Neural progenitor cell (in vitro differentiated cells): ENCODE measurements at regions not wholly inside any gene's neighbourhood (a gene's known extent, or its start where the extent isn't known, plus 50 kb on each side); places are given as distances from the start of the nearest gene placed in this dataset.

ENCODE experiments used
- DNase-seq: peaks from one replicate; pipeline ENCODE4 v3.0.0-alpha.2; 2016; ENCODE audit warnings: low spot score
- H2AFZ ChIP-seq: fragments of 200-600 bp; sonication (generic); replicated peaks from 2 replicates; pipeline ENCODE4 v1.6.1; 2016; ENCODE audit warnings: antibody characterized with exemption
- H3F3A ChIP-seq: fragments of 200-600 bp; sonication (generic); 2 replicates; pipeline ENCODE4 v1.6.1; 2016; ENCODE audit warnings: antibody characterized with exemption, low read depth
- H3K27ac ChIP-seq: fragments of 200-600 bp; sonication (generic); 2 replicates; pipeline ENCODE4 v1.5.1; 2016; ENCODE audit warnings: mild to moderate bottlenecking
- H3K27me3 ChIP-seq: fragments of 200-600 bp; sonication (generic); 2 replicates; pipeline ENCODE4 v1.6.1; 2016; ENCODE audit warnings: mild to moderate bottlenecking, moderate library complexity
- H3K36me3 ChIP-seq: fragments of 200-600 bp; sonication (generic); 2 replicates; pipeline ENCODE4 v1.5.1; 2016
- H3K4me1 ChIP-seq: fragments of 200-600 bp; sonication (generic); 2 replicates; pipeline ENCODE4 v1.6.1; 2016; ENCODE audit warnings: mixed run types
- H3K4me2 ChIP-seq: fragments of 200-600 bp; sonication (generic); 2 replicates; pipeline ENCODE4 v1.6.1; 2016
- H3K4me3 ChIP-seq: fragments of 200-600 bp; sonication (generic); 2 replicates; pipeline ENCODE4 v1.5.1; 2016
- H3K79me2 ChIP-seq: fragments of 200-600 bp; sonication (generic); 2 replicates; pipeline ENCODE4 v1.6.1; 2016; ENCODE audit warnings: low read depth
- H3K9ac ChIP-seq: fragments of 200-600 bp; sonication (generic); 2 replicates; pipeline ENCODE4 v1.6.1; 2016
- H3K9me3 ChIP-seq: fragments of 200-600 bp; sonication (generic); 2 replicates; pipeline ENCODE4 v1.5.1; 2016; ENCODE audit warnings: low read depth
- H4K20me1 ChIP-seq: fragments of 200-600 bp; sonication (generic); 2 replicates; pipeline ENCODE4 v1.6.1; 2016; ENCODE audit warnings: low read depth
- H3K27ac Mint-ChIP-seq: 3 replicates; pipeline ENCODE4 v1.8.0; 2021; ENCODE audit warnings: mixed read lengths
- H3K27me3 Mint-ChIP-seq: 2 replicates; pipeline ENCODE4 v1.8.0; 2022; ENCODE audit warnings: low read depth, mild to moderate bottlenecking, inconsistent platforms, moderate library complexity, mixed read lengths; ENCODE audit not compliant: insufficient read depth
- H3K36me3 Mint-ChIP-seq: 3 replicates; pipeline ENCODE4 v1.8.0; 2021; ENCODE audit warnings: mixed read lengths
- H3K4me1 Mint-ChIP-seq: 3 replicates; pipeline ENCODE4 v1.8.0; 2021; ENCODE audit warnings: mixed read lengths
- H3K4me3 Mint-ChIP-seq: 3 replicates; pipeline ENCODE4 v1.8.0; 2021; ENCODE audit warnings: mild to moderate bottlenecking, moderate library complexity, mixed read lengths
- H3K9me3 Mint-ChIP-seq: 3 replicates; pipeline ENCODE4 v1.8.0; 2020; ENCODE audit warnings: mixed read lengths
- CTCF ChIP-seq: fragments of 200-600 bp; sonication (generic); IDR thresholded peaks from 2 replicates; pipeline ENCODE4 v1.5.1; 2017; ENCODE audit warnings: antibody characterized with exemption, mild to moderate bottlenecking
- EZH2 ChIP-seq: fragments of 200-600 bp; sonication (generic); IDR thresholded peaks from 2 replicates; pipeline ENCODE4 v1.6.1; 2017; ENCODE audit warnings: antibody characterized with exemption, mild to moderate bottlenecking, moderate library complexity
- EZH2phosphoT487 ChIP-seq: fragments of 200-600 bp; sonication (generic); IDR thresholded peaks from 2 replicates; pipeline ENCODE4 v1.6.1; 2017; ENCODE audit warnings: antibody characterized with exemption

GRCh38 chr14:96953875-96954185 is 156.6 kb downstream of the VRK1 start:
- no peaks in the 10 kb centered on the region for H3F3A ChIP-seq
- no peak for DNase-seq
- H3K27ac ChIP-seq, result no peak overlapping the region
- H3K27me3 Mint-ChIP-seq, result peaks cover 2% of the 10 kb centered on the region
- no peak overlapping the region for H3K9ac ChIP-seq
- H3K27me3 ChIP-seq, result no peaks in the 10 kb centered on the region
- no peaks in the 10 kb centered on the region for H3K79me2 ChIP-seq
- H3K4me2 ChIP-seq, result no peak overlapping the region
- H3K4me3 Mint-ChIP-seq, result no peak overlapping the region
- peaks cover 13% of the 10 kb centered on the region for H3K36me3 Mint-ChIP-seq
- peaks cover 16% of the 10 kb centered on the region for H3K4me1 Mint-ChIP-seq
- TF ChIP-seq EZH2 (no peak), CTCF (no peak), EZH2phosphoT487 (no peak)
- H2AFZ ChIP-seq, result no peak overlapping the region
- H3K9me3 ChIP-seq, result no peaks in the 10 kb centered on the region
- H3K4me3 ChIP-seq, result no peak overlapping the region
- peaks cover 5% of the 10 kb centered on the region for H3K4me1 ChIP-seq
- no peaks in the 10 kb centered on the region for H4K20me1 ChIP-seq
- no peaks in the 10 kb centered on the region for H3K36me3 ChIP-seq
- peaks cover 14% of the 10 kb centered on the region for H3K9me3 Mint-ChIP-seq
- peak overlapping the region; percentile 72 for H3K27ac Mint-ChIP-seq

- Histone ChIP-seq H3K9ac (no peak overlapping the region), H2AFZ (no peak overlapping the region), H3K9me3 (no peaks in the 10 kb centered on the region), H3K27me3 (no peaks in the 10 kb centered on the region), H3F3A (no peaks in the 10 kb centered on the region), H3K4me2 (no peak overlapping the region), H3K4me3 (no peak overlapping the region), H3K36me3 (no peaks in the 10 kb centered on the region), H3K79me2 (no peaks in the 10 kb centered on the region), H4K20me1 (no peaks in the 10 kb centered on the region), H3K4me1 (peaks cover 5% of the 10 kb centered on the region), H3K27ac (no peak overlapping the region)
- Mint-ChIP-seq H3K27me3 (peaks cover 2% of the 10 kb centered on the region), H3K4me1 (peaks cover 16% of the 10 kb centered on the region), H3K4me3 (no peak overlapping the region), H3K9me3 (peaks cover 14% of the 10 kb centered on the region), H3K27ac (no peak overlapping the region), H3K36me3 (peaks cover 12% of the 10 kb centered on the region)
- TF ChIP-seq CTCF (no peak), EZH2 (no peak), EZH2phosphoT487 (no peak)
- no peak for DNase-seq
These were observed 159.5 kb downstream of the VRK1 start for GRCh38 chr14:96956464-96957239.

GRCh38 chr14:96958057-96958456 is 160.9 kb downstream of the VRK1 start:
- DNase-seq, result no peak
- no peaks in the 10 kb centered on the region for H4K20me1 ChIP-seq
- H3K27ac ChIP-seq, result no peak overlapping the region
- H3K36me3 Mint-ChIP-seq, result peaks cover 8% of the 10 kb centered on the region
- H3K27me3 ChIP-seq, result no peaks in the 10 kb centered on the region
- H3K4me3 Mint-ChIP-seq, result no peak overlapping the region
- H3K9me3 Mint-ChIP-seq, result peaks cover 10% of the 10 kb centered on the region
- no peak overlapping the region for H3K9ac ChIP-seq
- no peak overlapping the region for H3K4me3 ChIP-seq
- H3K27ac Mint-ChIP-seq, result no peak overlapping the region
- no peak for TF ChIP-seq CTCF
- peaks cover 12% of the 10 kb centered on the region for H3K4me1 Mint-ChIP-seq
- no peaks in the 10 kb centered on the region for H3K36me3 ChIP-seq
- no peaks in the 10 kb centered on the region for H3K79me2 ChIP-seq
- H3F3A ChIP-seq, result no peaks in the 10 kb centered on the region
- no peaks in the 10 kb centered on the region for H3K9me3 ChIP-seq
- peaks cover 4% of the 10 kb centered on the region for H3K4me1 ChIP-seq
- no peak overlapping the region for H3K4me2 ChIP-seq
- no peaks in the 10 kb centered on the region for H3K27me3 Mint-ChIP-seq
- H2AFZ ChIP-seq, result no peak overlapping the region
